ENCODE measurements at regions not wholly inside any gene's neighbourhood (a gene's known extent, or its start where the extent isn't known, plus 50 kb on each side); places are given as distances from the start of the nearest gene placed in this dataset.

GRCh38 chr1:55466373-55466772 lies 251.2 kb upstream of the USP24 start:
- TF ChIP-seq CTCF (IDR thresholded peaks at IDR 0.05) (no peak), POLR2A (IDR thresholded peaks at IDR 0.05) (no peak)
